HG03442 (cell line): ENCODE measurements at regions not wholly inside any gene's neighbourhood (a gene's known extent, or its start where the extent isn't known, plus 50 kb on each side); places are given as distances from the start of the nearest gene placed in this dataset.
"Not testable (repeated sequence)": the region's sequence is repeated elsewhere in the genome, so short reads cannot be mapped to it uniquely, and the experiment has no call there.

Experiments
- ATAC-seq: cut with Tn5 transposase; IDR thresholded peaks from one replicate; pipeline ENCODE4 v1.9.1; 2021; ENCODE audit warnings: mild to moderate bottlenecking, moderate library complexity; ENCODE audit not compliant: unreplicated experiment

DNA sequence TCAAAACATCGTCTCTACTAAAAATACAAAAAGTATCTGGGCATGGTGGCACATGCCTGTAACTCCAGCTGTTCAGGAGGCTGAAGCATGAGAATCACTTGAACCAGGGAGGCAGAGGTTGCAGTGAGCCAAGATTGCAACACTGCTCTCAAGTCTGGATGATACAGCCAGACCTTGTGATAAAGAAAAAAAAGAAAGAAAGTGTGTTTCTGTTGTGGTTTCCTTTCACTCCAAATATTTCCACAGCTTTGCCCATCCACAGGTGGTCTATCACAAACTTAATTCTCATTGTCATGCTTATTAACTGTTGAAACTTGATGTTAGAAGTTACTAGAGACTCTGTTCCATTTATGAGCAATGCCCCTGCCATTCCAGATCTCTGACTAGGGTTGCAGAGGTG lies 316.0 kb upstream of the SEMA3C start:
- ATAC-seq: no peak

DNA sequence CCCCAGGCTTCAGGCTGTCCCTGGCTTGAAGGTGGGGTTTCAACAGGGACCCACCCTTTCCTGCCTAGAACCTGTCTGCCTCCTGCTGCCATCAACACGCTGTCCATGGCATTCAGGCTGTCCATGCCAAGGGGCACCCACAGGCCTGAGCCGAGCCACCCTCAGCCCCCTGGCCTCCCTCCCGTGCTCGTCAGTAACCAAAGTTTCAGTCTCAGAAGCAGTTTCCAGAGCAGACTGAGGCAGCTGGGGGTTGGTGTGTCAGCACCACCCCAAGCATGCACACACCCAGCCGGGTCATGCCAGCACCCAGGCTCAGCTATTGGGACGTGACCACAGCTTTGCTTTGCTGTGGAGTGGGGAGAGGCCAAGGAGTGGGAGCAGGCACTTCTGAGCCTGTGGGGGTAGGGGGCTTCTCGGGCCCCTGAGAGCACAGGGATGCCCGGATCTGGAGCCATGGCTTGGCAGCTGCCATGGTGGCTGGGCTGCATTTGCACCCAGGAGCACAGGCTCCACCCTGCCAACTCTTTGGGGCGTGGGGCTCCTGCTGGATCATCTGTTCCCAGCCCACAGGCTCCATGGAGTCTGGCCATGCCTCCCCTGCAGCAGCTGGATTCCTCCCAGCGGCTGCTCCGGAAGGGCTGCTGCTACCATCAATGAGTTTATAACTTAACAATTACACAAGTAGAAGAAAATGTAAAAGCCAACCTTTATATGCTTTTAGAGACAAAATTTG lies 314.5 kb upstream of the SEMA3C start:
- no peak for ATAC-seq

DNA sequence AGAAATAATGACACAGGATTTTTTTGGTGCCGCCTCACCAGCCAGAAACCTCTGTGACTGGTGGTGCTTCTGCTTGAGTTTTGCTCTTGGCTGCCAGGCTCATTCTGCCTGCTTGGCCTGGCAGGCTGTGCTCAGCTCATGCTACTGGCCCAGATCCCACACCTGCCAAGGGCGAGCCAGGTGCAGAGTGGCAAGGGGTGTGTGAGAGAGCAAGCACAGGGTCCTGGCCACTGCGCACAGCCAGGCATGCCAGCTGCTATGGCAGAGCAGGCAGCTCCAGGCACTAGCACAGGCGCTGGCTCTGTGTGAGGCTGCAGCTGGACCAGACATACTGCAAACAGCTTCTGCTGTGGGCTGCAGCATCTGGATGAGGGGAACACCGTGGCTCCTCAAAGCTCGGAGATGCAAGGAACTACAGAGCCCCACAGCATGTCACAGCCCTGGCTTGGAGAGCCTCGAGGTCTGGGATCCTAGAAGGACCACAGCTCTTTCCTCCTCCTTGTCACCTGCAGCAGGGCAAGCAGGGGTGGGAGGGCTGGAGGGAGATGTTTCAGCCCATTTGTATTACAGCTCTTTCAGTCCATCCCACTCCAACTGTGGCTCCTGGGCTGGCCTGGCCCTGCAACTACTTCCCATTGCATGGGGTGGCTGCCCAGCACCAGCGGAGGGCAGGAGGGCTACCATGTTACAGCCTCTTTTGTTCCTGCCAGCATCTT lies 313.4 kb upstream of the SEMA3C start:
- no peak for ATAC-seq

DNA sequence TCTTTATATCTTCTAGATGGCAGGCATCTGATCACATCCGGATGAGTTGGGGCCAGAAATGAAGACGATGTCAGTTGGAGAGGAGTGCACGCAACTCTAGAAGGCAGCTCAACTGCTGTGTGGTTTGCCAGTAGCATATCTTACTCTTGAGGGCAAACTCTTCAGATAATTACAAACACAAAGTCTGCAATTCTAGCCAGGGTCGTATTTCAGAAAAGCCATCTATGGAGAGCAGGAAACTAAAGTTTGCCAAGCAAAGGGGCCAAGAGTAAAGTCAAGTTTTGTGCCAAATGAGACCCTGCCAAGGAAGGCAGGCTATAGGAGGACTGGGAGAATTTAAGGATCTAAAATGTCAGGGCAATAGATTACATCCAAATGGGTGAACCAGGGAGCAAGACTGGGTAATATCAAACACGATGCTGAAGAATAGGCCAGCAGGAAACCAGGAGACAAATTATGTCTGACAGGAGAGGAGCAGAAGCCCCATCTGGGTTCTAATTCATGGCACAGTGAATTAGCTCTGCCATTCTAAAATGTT lies 312.5 kb upstream of the SEMA3C start:
- no peak for ATAC-seq

DNA sequence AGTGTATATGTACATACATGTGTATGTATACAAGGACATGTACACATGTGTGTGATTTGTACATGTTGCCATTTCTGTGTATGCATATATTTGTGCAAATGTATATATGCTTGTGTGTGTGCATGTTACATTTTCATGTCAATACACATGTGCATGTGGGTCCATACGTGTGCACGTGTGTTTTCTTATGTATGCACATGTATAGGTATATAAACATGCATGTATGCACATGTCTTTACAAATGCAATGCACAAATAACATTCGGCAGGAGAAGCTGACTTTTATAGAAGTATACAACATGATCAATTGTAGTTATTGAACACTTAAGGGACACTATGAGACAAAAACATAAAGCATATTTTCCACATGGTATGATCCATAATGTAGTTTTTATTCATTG lies 307.4 kb upstream of the SEMA3C start:
- no peak for ATAC-seq

DNA sequence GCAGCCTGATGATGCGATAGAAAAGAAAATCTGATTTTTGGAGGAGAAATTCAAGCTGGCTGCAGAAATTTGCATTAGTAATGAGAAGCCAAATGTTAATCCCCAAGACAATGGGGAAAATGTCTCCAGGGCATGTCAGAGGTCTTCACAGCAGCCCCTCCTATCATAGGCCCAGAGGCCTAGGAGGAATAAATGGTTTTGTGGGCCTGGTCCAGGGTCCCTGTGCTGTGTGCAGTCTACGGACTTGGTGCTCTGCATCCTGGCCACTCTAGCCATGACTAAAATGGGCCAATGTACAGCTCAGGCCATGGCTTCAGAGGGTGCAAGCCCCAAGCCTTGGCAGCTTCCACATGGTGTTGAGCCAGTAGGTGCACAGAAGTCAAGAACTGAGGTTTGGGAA lies 303.8 kb upstream of the SEMA3C start:
- ATAC-seq: not testable (repeated sequence)

DNA sequence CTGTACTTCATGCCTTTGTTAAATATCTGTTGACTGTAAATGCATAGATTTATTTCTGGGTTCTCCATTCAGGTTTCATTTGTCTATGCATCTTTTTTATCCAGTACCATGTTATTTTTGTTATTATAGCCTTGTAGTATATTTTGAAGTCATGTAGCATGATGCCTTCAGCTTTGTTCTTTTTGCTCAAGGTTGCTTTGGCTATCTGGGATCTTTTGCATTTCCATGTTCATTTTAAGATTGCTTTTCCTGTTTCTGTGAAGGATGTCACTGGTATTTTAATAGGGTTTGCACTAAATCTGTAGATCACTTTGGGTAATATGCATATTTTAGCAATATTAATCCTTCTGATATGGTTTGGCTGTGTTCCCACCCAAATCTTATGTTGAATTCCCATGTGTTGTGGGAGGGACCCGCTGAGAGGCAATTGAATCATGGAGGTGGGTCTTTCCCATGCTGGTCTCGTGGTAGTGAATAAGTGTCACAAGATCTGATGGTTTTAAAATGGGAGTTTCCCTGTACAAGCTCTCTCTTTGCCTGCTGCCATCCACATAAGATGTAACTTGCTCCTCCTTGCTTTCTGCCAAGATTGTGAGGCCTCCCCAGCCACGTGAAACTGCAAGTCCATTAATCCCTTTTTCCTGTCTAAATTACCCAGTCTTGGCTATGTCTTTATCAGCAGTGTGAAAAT lies 302.8 kb upstream of the SEMA3C start:
- no peak for ATAC-seq

DNA sequence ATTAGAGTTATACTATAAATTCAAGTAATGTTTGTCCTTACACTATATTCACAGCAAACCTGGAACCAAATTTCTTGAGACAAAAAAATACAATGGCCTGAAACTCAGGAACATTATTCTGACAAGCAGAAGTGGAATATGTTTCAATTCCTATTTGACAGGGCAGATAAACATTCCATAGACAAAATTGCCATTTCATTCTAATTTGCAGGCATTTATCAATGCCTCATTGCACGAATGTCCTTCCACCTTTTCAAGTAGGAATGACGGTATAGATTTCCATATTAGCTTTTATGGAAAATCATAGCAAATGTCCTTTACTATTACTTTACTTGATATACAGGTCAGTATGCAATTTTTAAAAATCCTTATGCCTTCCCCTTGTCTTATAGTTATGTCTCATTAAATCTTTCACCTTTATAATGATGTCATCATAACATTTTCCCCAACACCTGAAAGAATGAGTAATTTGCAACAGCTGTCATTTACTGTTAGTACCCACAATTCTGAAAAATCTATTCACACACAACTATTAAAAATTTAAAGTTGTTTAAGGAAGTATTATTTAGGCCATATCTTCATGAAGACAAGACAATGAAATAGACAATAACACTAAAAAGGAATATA lies 299.7 kb upstream of the SEMA3C start:
- no peak for ATAC-seq

DNA sequence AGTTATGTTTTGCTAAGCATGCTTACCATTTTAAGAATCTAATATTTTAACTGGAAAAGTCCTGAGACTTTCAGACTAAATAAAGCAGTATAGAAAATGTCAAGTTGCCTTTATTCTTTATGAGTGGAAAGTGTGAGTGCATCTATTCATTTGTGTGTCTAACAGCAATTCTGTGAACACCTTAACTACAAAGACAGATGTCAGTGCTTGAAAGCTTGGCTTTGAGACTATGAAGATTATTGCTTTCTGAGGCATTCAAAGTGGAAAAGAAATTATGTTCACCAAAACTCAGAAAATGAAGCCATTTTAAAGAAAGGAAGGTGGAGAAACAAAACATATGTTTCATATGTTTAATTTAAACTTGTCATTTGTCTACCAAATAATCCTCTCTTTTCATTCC lies 294.5 kb upstream of the SEMA3C start:
- no peak for ATAC-seq

DNA sequence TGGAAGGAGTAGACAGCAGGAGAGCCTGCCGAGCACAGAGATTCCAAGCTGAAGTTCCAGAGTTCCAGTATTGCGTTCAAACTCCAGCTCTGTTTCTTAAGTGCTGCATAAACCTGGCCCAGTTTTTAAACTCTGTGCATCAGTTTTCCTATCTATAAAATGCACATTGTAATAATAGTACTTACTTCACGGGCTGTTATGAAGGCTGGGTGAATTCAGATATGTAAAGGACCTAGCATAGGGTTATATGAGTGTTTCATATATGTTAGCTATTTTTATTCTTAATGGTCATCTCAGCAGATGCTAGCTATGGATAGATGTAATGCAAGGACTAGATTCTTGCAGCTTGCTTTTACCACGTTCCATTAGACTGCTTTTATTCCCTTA lies 293.1 kb upstream of the SEMA3C start:
- ATAC-seq: no peak

DNA sequence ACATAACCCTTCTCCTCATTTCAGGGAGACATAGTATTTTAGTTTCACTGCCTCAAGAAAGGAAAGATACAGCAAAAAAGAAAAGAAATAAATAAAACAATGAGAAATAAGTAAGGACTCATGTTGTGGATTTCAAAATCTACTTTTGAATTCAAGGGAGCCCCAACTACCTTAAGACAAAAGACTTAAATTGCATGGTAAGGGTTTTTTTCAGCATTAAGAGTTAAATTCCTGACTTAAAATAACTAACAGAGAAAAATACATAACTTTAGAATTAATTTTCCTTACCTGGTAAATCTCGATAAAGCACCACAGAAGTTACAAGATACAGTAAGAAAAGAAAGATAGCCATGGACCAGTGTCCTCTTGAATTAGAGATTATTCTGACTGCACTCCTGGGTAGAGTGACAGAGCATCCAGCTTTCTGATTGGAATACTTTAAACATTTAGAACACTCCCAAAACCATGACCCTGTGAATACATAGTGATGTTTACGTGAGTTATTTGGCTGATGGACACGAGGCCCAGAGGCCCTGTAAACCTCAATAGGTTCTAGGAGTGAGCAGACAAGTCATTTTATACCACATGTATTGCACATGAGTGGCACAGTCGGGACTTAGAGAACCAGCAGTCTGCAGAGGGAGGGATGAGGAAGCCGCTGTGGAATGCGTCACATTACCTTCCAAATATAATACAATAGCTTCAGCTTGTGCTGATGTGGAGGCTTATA lies 292.5 kb upstream of the SEMA3C start:
- no peak for ATAC-seq

DNA sequence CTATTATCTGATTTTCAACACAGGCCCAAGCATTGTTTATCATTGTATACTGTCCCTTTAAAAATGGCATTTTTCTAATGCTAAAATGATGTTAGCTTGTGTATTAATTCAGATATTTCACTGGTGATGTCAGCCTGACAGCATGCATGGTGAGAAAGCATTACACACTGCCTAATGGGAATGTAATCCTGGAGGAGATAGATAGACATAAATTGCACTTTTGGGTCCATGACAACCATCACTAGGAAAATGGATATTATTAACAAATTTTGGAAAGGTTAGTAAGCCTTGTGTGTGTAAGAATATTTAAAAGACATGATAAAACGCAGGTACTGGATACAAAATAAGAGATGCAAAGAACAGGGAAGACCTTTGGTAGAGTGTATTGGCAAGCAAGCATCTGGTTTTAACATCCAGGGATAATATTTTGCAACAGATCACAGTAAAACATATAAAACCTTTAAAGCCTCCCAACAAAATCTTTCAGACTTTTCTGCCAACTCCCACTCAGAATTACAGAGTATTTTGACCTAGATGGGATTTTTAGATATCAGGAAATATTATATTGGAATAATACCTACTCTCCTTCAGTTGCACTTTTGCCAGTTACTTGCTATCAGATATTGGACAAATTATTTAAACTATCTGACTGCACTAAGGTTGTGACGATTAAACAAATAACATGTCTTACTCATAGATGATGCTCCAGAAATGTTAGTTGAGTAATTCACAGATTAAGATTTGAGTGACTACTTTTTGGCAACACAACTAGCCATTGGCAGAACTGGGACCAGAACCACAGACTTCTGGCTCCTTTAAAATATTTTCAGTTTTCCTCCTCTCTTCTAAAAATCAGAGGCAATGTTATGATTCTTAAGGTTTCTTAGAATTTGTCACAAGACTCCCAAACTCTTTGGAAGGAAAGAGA lies 291.6 kb upstream of the SEMA3C start:
- no peak for ATAC-seq

DNA sequence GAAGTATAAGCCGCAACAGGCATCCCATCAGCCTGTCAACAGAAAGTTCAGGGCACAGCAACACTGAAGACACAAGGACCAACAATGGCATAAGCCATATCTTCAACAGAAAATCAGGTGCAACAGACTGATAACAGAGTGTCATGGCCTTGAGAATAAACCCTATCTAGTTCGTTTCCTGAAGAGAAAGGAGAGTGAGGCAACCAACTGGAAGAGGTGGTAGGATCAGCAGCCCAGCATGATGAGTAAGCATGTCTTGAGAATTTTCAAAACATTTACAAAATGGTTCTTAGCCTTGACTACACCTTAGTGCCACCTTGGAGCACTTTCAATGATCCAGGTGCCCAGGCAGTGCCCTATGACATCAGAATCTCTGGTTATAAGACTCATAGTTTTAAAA lies 290.2 kb upstream of the SEMA3C start:
- ATAC-seq: no peak

DNA sequence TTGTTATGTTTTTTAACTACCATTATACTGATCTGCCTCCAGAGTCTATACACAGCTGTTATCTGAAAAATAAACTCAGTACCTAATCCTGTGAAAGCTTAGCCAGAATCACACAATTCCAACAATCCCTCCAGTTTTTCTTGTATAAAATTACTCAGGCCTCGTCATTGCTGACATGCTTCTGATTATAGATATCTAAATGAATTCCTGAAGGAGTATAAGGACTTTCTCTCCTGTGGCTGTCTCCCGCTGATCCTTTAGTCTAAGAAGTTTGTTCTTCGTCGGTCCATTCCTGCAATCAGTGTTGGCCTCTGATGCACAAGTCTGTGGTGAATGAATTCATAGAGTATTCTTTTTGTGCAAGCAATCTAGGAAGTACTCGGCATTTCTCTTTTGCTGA lies 288.9 kb upstream of the SEMA3C start:
- no peak for ATAC-seq

DNA sequence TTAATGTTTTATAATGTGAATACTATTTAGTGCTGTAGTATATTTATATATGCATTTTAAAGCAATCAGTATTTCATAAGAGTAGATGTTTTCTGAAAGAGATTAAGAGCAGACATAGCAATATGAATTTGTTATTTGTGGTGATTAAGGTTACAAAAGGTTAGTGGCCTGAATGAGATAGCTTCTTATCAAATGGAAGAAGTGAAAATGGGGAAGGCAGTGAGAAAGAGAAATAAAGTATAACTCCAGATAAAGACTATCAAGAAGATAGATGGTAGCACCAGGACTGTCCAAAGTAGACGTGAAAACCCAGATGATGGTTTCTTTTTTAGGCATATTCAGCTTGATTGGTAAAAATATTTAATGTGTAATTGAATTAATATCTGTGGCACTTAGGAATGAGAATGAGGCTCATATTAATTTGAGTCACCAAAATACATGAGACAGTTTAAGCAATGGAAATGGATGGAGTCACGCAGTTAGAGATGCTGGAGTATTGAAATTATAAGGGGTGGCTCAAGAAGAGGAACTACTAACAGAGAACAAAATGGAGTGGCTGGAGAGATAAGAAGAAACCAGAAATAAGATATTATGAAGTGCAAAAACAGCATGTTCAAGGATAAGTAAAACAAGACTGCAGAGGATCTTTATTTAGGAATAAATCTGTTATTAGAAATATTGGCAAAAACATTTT lies 288.0 kb upstream of the SEMA3C start:
- ATAC-seq: no peak

DNA sequence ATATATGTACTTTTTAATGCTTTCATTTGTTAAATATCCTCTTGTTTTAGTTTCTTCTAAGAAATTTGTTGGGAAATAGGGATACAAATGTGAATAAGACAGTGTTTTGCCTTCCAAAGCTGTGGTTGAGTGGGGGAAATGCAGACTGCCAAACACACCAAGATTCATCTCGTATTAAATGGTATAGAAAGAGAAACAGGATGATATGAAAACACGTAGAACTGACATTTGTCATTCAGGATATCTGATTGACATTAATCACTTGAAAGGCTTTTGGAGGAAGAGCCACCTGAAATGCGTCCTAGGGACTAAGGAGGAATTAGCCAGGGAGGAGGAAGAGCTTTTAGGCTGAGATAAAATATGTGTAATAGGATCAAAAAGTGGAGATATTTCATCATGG lies 287.4 kb upstream of the SEMA3C start:
- ATAC-seq: no peak

DNA sequence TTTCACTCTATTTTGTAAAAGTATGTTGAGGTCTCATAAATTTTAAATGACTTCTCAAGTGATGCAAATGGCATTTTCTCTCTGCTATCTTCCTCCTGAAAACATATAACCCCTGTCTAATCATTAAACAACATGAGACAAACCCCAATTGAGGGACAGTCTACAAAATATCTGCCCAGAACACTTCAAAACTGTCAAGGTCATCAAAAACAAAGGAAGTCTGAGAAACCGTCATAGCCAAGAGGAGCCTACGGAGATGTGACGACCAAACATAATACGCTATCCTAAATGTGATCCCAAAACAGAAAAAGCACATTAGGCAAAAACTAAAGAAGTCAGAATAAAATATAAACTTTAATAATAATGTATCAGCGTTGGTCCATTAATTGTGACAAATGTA lies 282.3 kb upstream of the SEMA3C start:
- no peak for ATAC-seq

DNA sequence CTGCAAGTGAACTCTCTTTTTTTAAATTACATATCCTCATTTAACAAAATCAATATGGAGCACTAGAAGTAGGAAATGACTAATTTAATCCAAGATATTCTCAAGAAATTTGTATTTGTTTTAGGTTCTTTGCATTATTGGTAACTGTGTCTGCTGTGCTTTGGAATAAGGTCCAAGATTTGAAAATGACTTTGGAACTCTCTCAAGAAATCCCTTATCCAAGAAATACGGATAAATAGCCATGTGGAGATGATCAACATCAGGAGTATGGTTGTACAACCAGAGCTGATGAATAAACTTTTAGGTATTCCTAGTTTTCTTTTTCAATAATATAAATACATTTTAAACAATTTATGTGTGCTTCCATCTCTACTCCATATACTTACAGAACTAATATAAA lies 279.9 kb upstream of the SEMA3C start:
- no peak for ATAC-seq

DNA sequence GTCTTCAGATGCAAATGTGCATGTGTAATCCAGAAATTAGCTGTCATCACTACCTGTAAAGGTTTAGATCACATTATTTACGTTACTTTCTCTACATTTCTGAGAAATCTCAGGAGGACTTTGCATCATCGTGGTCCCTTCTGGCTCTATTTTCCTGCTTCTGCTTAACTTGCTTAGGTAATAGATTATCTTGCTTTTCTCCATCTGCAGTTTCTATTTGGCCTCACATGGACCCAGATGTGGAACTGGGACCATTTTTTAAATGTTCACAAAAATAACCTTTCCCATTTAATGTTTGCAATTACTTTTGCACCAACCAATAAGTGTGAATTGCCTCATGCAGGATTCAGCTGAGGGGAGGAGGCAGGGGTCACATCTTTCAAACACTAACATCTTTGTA lies 278.4 kb upstream of the SEMA3C start:
- no peak for ATAC-seq
